ENCODE measurements at regions not wholly inside any gene's neighbourhood (a gene's known extent, or its start where the extent isn't known, plus 50 kb on each side); places are given as distances from the start of the nearest gene placed in this dataset.

GRCh38 chr12:125888921-125889320 lies 823.7 kb downstream of the AACS start:
- TF ChIP-seq EZH2phosphoT487 (IDR thresholded peaks at IDR 0.05; ENCODE audit: insufficient read depth, low read depth) (no peak), EZH2 (IDR thresholded peaks at IDR 0.05; ENCODE audit: insufficient read depth, poor library complexity, severe bottlenecking) (no peak)

Data from GM23248 (cell line).